Endothelial cell of umbilical vein (primary cell): ENCODE measurements at regions not wholly inside any gene's neighbourhood (a gene's known extent, or its start where the extent isn't known, plus 50 kb on each side); places are given as distances from the start of the nearest gene placed in this dataset.

Experiments
- POLR2A ChIP-seq: IDR thresholded peaks from 2 replicates; pipeline ENCODE4 v1.6.1; 2012; ENCODE audit warnings: low read depth, mild to moderate bottlenecking, control low read depth, low read length
- POLR2AphosphoS5 ChIP-seq: IDR thresholded peaks from 2 replicates; pipeline ENCODE4 v1.6.1; 2012; ENCODE audit warnings: low read depth, mild to moderate bottlenecking, control low read depth, low read length, moderate library complexity; ENCODE audit not compliant: insufficient read depth
- TF ChIP-seq, protein P1 (sequence below), 2 donors: IDR thresholded peaks; 1 replicate in 1 of 2; 2 replicates in 1 of 2; pipeline ENCODE4 v1.5.1; 2011; ENCODE audit warnings: low read length in 2 of 2, mild to moderate bottlenecking in 2 of 2, moderate library complexity in 2 of 2, control low read depth in 1 of 2, inconsistent platforms in 1 of 2, low read depth in 1 of 2; ENCODE audit not compliant: insufficient read depth in 1 of 2; ENCODE audit errors: extremely low read depth in 1 of 2

DNA sequence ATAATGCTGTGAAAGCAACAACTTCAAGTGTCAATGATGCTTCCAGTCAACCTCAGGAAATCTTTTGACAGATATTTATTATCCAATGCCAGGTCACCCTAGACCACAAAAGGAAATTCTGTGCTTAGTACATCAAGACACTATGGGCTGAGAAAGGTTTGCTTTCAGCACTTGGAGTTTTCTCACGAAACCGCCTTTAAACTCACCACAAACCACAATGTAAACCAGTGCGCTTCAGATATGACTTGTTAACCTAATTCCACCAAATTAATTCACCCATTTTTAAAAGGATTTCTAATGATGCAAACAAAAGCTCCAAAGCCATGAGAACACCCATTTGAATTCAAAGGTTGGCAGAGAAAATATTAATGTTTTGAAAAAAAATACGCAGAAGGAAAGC is 292.9 kb upstream of the NR2F2 start:
- TF ChIP-seq, protein P1, sequence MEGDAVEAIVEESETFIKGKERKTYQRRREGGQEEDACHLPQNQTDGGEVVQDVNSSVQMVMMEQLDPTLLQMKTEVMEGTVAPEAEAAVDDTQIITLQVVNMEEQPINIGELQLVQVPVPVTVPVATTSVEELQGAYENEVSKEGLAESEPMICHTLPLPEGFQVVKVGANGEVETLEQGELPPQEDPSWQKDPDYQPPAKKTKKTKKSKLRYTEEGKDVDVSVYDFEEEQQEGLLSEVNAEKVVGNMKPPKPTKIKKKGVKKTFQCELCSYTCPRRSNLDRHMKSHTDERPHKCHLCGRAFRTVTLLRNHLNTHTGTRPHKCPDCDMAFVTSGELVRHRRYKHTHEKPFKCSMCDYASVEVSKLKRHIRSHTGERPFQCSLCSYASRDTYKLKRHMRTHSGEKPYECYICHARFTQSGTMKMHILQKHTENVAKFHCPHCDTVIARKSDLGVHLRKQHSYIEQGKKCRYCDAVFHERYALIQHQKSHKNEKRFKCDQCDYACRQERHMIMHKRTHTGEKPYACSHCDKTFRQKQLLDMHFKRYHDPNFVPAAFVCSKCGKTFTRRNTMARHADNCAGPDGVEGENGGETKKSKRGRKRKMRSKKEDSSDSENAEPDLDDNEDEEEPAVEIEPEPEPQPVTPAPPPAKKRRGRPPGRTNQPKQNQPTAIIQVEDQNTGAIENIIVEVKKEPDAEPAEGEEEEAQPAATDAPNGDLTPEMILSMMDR (IDR thresholded peaks at IDR 0.05; ENCODE audit: extremely low read depth in 1 of 2, insufficient read depth in 1 of 2, low read depth in 1 of 2, low read length in 2 of 2), result no peak
- TF ChIP-seq POLR2AphosphoS5, result no peak
- no peak for TF ChIP-seq POLR2A
